ENCODE measurements at regions not wholly inside any gene's neighbourhood (a gene's known extent, or its start where the extent isn't known, plus 50 kb on each side); places are given as distances from the start of the nearest gene placed in this dataset.

DNA sequence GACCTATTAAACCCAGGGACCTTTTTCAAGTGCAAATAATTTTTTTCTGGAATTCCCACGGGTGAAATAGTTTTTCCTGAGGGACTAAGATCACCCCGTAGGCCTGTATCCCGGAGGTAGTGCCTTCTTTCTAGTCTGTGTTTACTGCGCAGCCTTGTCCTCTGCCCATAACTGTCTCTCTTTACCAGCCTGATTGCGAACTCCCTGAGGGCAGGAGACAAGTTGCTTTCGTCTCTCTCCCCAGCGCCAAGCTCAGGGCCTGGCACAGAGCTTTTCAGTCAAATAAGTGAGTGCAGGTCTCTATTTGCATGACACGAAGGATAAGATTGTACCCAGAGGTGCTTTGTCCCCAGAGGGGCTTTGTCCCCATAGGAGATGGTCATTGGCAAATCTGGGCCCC lies 123.9 kb downstream of the DDX1 start:
- TF ChIP-seq, protein P1, sequence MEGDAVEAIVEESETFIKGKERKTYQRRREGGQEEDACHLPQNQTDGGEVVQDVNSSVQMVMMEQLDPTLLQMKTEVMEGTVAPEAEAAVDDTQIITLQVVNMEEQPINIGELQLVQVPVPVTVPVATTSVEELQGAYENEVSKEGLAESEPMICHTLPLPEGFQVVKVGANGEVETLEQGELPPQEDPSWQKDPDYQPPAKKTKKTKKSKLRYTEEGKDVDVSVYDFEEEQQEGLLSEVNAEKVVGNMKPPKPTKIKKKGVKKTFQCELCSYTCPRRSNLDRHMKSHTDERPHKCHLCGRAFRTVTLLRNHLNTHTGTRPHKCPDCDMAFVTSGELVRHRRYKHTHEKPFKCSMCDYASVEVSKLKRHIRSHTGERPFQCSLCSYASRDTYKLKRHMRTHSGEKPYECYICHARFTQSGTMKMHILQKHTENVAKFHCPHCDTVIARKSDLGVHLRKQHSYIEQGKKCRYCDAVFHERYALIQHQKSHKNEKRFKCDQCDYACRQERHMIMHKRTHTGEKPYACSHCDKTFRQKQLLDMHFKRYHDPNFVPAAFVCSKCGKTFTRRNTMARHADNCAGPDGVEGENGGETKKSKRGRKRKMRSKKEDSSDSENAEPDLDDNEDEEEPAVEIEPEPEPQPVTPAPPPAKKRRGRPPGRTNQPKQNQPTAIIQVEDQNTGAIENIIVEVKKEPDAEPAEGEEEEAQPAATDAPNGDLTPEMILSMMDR (IDR thresholded peaks at IDR 0.05), result no peak
- no peak for TF ChIP-seq POLR2A (IDR thresholded peaks at IDR 0.05)

Measured in uterus (tissue), 2 donors.